ENCODE measurements at regions not wholly inside any gene's neighbourhood (a gene's known extent, or its start where the extent isn't known, plus 50 kb on each side); places are given as distances from the start of the nearest gene placed in this dataset.
"Not testable (repeated sequence)": the region's sequence is repeated elsewhere in the genome, so short reads cannot be mapped to it uniquely, and the experiment has no call there.

DNA sequence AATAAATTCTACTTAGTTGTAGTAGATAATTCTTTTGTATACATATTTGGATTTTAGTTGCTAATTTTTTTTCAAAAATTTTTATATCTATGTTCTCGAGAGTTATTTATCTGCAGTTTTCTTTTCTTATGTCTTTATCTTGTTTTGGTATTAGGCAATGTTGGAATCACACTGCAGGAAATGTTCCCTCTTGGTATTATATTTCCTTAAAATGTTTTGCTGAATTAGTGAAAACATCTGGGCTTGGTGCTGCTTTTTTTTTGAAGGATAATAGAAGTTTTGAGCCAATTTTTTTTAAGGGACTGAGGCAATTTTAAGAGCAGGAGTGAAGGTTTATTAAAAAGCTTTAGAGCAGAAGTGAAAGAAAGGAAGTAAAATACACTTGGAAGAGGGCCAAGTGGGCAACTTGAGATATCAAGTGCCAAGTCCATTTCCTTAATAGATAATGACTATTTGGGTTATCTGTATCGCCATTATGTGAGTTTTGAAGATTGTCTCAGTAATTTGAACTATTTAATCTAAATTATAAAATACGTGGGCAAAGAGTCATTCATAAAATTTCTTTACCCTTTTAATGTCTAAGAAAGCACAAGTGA, 1390.1 kb upstream of the CDH8 start:
- no peak for FAIRE-seq

- FAIRE-seq: no peak
Observed at GRCh38 chr16:63422715-63423114, 1386.5 kb upstream of the CDH8 start.

GRCh38 chr16:63416712-63417111, 1380.5 kb upstream of the CDH8 start:
- no peak for FAIRE-seq

DNA sequence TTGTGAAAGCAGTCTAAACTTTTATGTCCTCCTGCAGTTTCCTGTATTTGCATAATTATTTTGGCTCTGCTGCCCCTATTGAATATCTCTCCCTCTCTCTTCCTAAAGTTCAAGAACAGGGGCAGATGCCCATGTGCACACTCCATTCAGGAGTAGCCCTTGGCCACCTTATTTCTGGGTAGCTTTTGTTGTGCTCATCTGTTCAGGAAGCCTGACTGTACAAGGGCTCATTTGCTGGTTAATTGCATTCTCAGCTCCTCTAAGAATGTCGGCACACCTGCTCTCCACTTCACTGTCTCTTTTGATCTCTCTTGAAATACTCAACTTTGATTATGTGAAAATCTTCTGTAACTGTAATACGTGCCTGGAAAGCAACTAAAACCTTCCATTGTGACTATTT, 1378.8 kb upstream of the CDH8 start:
- no peak for FAIRE-seq

DNA sequence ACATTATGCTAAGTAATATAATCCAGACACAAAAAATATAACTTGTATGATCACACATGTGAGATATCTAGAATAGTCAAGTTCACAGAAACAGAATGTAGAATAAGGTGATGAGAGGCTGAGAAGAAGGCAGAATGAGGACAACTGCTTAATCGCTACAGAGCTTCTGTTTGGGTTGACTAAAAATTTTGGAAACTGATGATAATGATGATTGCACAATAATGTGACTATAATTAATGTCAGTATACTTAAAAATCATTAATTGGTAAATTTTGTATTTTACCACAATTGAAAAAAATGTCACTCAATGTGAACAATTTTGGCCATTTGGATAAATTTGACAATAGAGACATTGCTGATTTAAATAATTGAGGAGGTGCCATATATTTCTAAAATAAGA, 1374.4 kb upstream of the CDH8 start:
- FAIRE-seq: no peak

GRCh38 chr16:63403792-63404191, 1367.6 kb upstream of the CDH8 start:
- FAIRE-seq: no peak

DNA sequence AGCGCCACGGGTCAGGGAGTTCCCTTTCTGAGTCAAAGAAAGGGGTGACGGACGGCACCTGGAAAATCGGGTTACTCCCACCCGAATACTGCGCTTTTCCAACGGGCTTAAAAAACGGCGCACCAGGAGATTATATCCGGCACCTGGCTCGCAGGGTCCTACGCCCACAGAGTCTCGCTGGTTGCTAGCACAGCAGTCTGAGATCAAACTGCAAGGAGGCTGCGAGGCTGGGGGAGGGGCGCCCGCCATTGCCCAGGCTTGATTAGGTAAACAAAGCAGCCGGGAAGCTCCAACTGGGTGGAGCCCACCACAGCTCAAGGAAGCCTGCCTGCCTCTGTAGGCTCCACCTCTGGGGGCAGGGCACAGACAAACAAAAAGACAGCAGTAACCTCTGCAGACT, 1352.0 kb upstream of the CDH8 start:
- not testable (repeated sequence) for FAIRE-seq

DNA sequence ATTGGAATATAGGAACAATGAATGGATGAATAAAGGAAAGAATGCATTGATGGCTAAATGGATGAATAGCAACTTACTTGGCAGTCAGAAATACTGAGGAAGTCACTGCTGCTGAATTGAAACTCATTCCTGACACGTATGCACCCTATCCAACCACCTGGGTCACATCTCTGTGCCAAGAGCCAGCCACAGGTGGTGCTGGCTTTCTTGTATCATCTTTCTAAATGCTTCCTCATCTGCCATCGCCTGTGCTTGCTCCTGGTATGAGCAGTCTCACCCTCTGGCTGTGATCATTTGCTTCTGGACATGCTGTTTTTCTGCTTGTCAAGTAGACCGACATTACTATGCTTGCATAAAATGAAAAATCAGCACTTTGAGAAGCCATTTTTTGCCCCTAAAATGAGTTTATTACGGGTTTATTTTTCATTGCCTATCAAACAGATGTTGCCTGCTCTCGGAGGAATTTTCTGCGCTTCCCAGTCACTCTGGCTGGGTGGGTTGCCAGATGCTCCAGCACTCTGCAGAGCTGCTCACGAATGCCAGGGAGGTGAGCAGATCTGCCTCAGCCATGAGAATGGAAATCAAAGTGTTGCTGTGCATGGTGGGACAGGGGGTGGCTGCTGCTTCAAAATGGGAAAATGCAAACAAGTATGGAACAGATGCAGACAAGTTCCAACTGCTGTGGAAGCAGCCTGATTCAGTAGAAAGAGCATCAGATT, 1349.6 kb upstream of the CDH8 start:
- no peak for FAIRE-seq

- no peak for FAIRE-seq
Observed at GRCh38 chr16:63373744-63374143, 1337.5 kb upstream of the CDH8 start.

DNA sequence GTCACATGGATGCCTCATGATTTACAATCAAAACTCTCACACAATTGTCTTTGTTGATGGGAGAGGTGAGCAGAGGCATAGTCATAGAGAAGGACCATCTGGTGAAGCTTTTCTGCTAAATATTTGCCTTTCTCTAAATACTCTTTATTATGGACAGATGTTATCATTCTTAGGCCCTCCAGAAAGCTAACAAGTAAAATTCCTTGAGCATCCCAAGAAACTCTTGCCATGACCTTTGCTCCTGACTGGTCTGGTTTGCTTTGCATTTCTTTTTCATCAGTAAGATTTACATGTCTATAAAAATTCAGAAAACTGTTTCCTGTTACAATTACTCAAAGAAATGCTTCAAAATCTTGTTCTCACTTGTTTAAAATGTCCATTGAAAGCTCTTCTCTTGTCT, 1336.6 kb upstream of the CDH8 start:
- FAIRE-seq: no peak

GRCh38 chr16:63372283-63372682, 1336.0 kb upstream of the CDH8 start:
- no peak for FAIRE-seq

- no peak for FAIRE-seq
Observed at GRCh38 chr16:63365649-63366304, 1329.5 kb upstream of the CDH8 start.

DNA sequence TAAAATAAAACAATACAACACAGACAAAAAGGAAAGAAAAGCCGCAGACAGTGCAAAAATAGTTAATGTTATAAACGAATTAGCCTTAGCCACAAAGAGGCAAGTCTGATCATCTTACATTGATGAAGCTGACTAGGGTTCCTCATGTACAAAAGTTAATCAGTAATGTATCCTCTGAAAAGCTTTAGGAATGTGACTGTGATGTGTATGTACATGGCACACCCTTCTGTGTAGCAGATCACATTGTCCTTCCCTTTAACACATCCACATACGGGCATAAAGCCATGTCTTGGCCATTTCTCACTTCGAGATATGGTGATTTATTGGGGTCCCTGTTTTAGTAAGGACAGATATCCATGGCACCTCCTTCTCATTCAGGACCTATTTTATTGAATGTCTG, 1327.5 kb upstream of the CDH8 start:
- no peak for FAIRE-seq

GRCh38 chr16:63361032-63361624, 1324.9 kb upstream of the CDH8 start:
- FAIRE-seq: peak; percentile 87

GRCh38 chr16:63349961-63350360, 1313.7 kb upstream of the CDH8 start:
- FAIRE-seq: no peak

- FAIRE-seq: no peak
Observed at GRCh38 chr16:63346000-63346399, 1309.8 kb upstream of the CDH8 start.

- FAIRE-seq: no peak
Observed at GRCh38 chr16:63337264-63337663, 1301.0 kb upstream of the CDH8 start.

GRCh38 chr16:63331111-63331510, 1294.9 kb upstream of the CDH8 start:
- no peak for FAIRE-seq

- FAIRE-seq: no peak
Observed at GRCh38 chr16:63326736-63327339, 1290.6 kb upstream of the CDH8 start.

GRCh38 chr16:63323722-63324705, 1287.8 kb upstream of the CDH8 start:
- FAIRE-seq: no peak

- no peak for FAIRE-seq
Observed at GRCh38 chr16:63323055-63323454, 1286.8 kb upstream of the CDH8 start.

DNA sequence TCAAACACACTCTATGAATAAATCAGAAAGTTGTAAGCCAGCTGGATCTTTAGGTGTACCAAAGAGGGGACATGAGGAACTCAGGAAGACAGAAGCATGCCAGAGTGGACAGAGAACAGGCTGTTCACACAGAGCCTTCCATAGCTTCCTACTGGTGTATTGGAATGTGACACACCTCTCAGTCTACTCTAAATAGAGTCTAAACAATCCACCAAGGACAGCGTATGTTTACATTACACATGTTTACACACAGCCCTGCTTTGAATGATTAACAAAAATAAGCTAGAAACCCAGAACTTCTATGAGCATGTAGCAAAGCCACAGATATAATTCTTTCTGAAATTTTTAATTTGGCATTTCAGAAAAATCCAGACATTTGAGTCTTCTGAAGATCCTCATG, 1279.0 kb upstream of the CDH8 start:
- FAIRE-seq: no peak

All from TTC549 (cell line).